GM18502 (cell line): ENCODE measurements at regions not wholly inside any gene's neighbourhood (a gene's known extent, or its start where the extent isn't known, plus 50 kb on each side); places are given as distances from the start of the nearest gene placed in this dataset.
"Not testable (repeated sequence)": the region's sequence is repeated elsewhere in the genome, so short reads cannot be mapped to it uniquely, and the experiment has no call there.

Experiments used
- ATAC-seq: cut with Tn5 transposase; IDR thresholded peaks from one replicate; pipeline ENCODE4 v1.9.1; 2021; ENCODE audit warnings: mild to moderate bottlenecking; ENCODE audit not compliant: unreplicated experiment, poor library complexity

- no peak for ATAC-seq
These were observed 111.6 kb downstream of the MAGEE2 start for GRCh38 chrX:75673468-75673867.

GRCh38 chrX:75655627-75656026 lies 129.4 kb downstream of the MAGEE2 start:
- no peak for ATAC-seq

DNA sequence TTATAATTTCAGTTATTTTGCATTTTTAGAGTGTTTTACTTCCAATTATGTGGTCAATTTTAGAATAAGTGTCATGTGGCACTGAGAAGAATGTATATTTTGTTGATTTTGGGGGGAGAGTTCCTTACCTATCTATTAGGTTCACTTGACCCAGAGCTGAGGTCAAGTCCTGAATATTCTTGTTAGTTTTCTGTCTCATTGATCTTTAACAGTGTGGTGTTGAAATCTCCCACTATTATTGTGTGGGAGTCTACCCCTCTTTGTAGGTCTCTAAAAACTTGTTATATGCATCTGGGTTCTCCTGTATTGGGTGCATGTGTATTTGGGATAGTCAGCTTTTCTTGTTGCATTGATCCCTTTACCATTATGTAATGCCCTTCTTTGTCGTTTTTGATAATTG lies 127.0 kb upstream of the ZDHHC15 start:
- ATAC-seq: no peak

- ATAC-seq: no peak
These were observed 126.2 kb upstream of the ZDHHC15 start for GRCh38 chrX:75648803-75649588.

- no peak for ATAC-seq
These were observed 120.0 kb upstream of the ZDHHC15 start for GRCh38 chrX:75642811-75643361.

DNA sequence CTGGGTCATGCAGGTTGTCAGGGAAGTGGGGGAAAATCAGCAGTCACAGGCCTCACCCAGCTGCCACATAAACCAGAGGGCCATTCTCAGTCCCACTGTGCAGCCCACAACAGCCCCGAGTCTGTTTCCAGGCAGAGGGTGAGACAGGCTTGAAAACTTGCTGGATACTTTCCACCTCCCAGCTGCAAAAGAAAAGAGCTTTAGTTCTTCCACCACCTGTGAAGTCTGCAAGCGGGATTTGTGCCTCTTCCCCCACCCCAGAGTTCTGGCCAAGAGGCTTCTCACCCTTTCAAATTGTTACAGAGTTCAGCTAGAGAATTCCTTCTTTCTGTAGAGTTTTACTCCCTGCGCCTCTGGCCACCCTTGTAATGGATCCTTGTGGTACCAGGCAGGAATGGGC lies 115.5 kb upstream of the ZDHHC15 start:
- ATAC-seq: no peak

DNA sequence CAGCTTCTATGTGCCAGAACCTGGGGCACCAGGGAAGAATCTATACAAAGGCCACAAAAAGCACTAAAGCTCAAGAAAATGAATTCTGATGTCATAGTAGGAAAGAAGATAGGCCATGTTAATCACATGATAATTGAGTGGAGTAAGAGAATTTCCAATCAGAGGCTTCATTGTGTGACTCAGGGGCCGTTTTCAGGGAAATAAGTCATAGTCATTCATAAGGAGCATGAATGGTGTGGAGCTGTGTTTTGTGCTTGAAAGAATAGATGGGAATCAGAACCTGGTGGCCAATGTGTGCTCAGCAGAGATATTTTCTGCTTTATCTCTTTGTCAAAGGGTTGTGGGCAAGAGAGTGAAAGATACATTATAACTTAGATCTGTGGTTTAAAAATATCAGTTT lies 102.4 kb upstream of the ZDHHC15 start:
- ATAC-seq: no peak

- ATAC-seq: no peak
These were observed 100.7 kb upstream of the ZDHHC15 start for GRCh38 chrX:75623535-75623934.

GRCh38 chrX:75609406-75609805 lies 86.6 kb upstream of the ZDHHC15 start:
- no peak for ATAC-seq

DNA sequence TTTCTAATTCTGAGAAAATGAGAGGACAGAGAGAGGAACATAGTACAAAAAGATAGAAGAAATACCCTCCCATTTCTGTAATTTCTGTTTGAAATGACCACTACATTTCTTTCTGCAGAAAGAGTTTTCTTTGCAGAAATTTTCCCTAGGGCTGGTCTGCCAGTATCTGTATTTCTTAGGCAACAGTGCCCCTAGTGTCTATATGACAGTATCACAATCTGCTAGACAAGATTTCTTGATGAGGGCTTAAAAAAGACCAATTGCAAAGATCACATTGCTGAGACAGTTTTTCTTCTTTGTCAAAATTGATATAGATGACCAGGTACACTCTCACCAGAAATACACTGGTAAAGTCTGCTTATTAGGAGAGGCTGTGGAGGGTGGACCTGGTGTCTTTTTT lies 81.0 kb upstream of the ZDHHC15 start:
- ATAC-seq: peak; percentile 48

GRCh38 chrX:75602022-75602421 lies 79.2 kb upstream of the ZDHHC15 start:
- not testable (repeated sequence) for ATAC-seq

GRCh38 chrX:75596178-75596577 lies 73.3 kb upstream of the ZDHHC15 start:
- ATAC-seq: no peak

DNA sequence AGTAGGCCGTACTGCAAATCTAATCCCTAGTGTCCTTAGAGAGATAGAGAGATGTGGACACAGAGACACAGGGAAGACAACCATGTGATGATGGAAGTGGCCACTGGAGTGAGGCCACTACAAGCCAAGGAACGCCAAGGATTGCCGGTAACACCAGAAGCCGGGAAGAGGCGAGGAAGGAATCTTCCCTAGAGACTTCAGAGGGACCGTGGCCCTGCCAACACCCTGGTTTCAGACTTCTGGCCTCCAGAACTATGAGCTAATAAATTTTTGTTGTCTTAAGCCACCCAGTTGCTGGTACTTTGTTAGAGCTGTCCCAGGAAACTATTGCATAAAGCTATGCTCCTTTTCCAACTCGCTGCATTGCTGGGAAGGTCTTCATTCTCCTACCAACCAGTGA lies 70.3 kb upstream of the ZDHHC15 start:
- ATAC-seq: not testable (repeated sequence)

DNA sequence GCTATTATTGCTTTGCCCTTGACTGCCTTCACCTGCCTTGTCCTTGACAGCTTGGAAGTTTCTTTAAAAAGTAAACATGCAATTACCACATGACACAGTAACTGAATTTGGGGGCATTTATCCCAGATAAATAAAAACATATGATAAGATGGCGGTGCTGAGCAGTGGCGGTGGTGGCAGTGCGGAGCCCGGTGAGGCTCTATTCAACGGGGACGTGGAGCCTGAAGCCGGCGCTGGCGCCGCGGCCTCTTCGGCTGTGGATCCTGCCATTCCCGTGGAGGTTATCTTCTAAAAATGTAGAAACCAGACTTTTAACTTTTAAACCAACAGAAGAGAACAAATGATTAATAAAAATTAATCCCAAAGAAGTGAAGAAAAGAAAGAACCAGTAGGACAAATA lies 59.7 kb upstream of the ZDHHC15 start:
- ATAC-seq: no peak
